ENCODE measurements at regions not wholly inside any gene's neighbourhood (a gene's known extent, or its start where the extent isn't known, plus 50 kb on each side); places are given as distances from the start of the nearest gene placed in this dataset.

- H3K9me2 ChIP-seq (ENCODE audit: insufficient read depth): no peaks in the 10 kb centered on the region
- H3K4me3 ChIP-seq (replicated peaks in 1 of 2; ENCODE audit: low read depth in 1 of 2, low read length in 2 of 2): no peak overlapping the region
- no peak overlapping the region for H2AFZ ChIP-seq (ENCODE audit: low read depth, low read length, poor library complexity, severe bottlenecking)
- H3K9ac ChIP-seq (ENCODE audit: low read length): no peak overlapping the region
- BruUV-seq (replicated peaks): no TSS peak
- H3K4me2 ChIP-seq (ENCODE audit: low read length): no peak overlapping the region
- H3K79me2 ChIP-seq (ENCODE audit: insufficient read depth, low read length): no peaks in the 10 kb centered on the region
- no peaks in the 10 kb centered on the region for H3K27me3 ChIP-seq (ENCODE audit: insufficient read depth, low read length)
- intact Hi-C loops (cut with micrococcal nuclease): no loop called here
- H3K27ac ChIP-seq (ENCODE audit: low read depth, low read length): no peak overlapping the region
- POLR2A ChIA-PET: no interaction called here
- TF ChIP-seq SRF (IDR thresholded peaks at IDR 0.05; ENCODE audit: low read depth) (no peak), POLR2A (IDR thresholded peaks at IDR 0.05; ENCODE audit: borderline replicate concordance, extremely low read depth, insufficient read depth, insufficient read length) (no peak), ZBTB33 (IDR thresholded peaks at IDR 0.05; ENCODE audit: extremely low read depth, insufficient replicate concordance, low read length) (no peak), TCF7L2 (IDR thresholded peaks at IDR 0.05; ENCODE audit: borderline replicate concordance, extremely low read depth, insufficient read depth, insufficient read length) (no peak), FOSL1 (IDR thresholded peaks at IDR 0.05; ENCODE audit: low read depth) (no peak), JUND (IDR thresholded peaks at IDR 0.05) (no peak), SP1 (IDR thresholded peaks at IDR 0.05; ENCODE audit: low read depth) (no peak), YY1 (IDR thresholded peaks at IDR 0.05; ENCODE audit: extremely low read depth, insufficient replicate concordance, low read depth, low read length) (no peak), EGR1 (IDR thresholded peaks at IDR 0.05; ENCODE audit: low read depth) (no peak), ZFX (IDR thresholded peaks at IDR 0.05) (no peak), CTCF (IDR thresholded peaks at IDR 0.05 in 2 of 3, conservative IDR thresholded peaks at IDR 0.05 in 1 of 3; ENCODE audit: borderline replicate concordance in 1 of 3, insufficient read depth in 1 of 3, low read depth in 2 of 3, low read length in 2 of 3) (no peak), MAX (IDR thresholded peaks at IDR 0.05) (no peak), ZNF274 (IDR thresholded peaks at IDR 0.05; ENCODE audit: low read depth, low read length) (no peak), CBX3 (IDR thresholded peaks at IDR 0.05; ENCODE audit: low read depth) (no peak), CEBPB (IDR thresholded peaks at IDR 0.05; ENCODE audit: low read depth) (no peak), EZH2phosphoT487 (IDR thresholded peaks at IDR 0.05; ENCODE audit: borderline replicate concordance) (no peak)
- H3K9me3 ChIP-seq (ENCODE audit: control insufficient read depth in 1 of 2, insufficient read depth in 1 of 2, low read depth in 1 of 2, low read length in 2 of 2): peaks cover 0 to 11% of the 10 kb centered on the region in 2 experiments; a peak in 2 of 4 replicates
- ATAC-seq (no peak), DNase-seq (ENCODE audit: low read depth, low spot score) (no peak)
- no peaks in the 10 kb centered on the region for H3K4me1 ChIP-seq (ENCODE audit: control insufficient read depth in 1 of 2, insufficient read depth in 2 of 2, low read length in 2 of 2)
- no peaks in the 10 kb centered on the region for H4K20me1 ChIP-seq (ENCODE audit: insufficient read depth)
- RAD21 ChIA-PET (ENCODE audit: low non-redundant PET in 1 of 2, low total read pairs in 2 of 2, uncharacterized antibody in 2 of 2, unreplicated experiment in 2 of 2): no interaction called here
- CTCF ChIA-PET: no interaction called here
- H3K36me3 ChIP-seq (ENCODE audit: control insufficient read depth in 1 of 2, insufficient read depth in 2 of 2, low read length in 2 of 2): no peaks in the 10 kb centered on the region
Measured at GRCh38 chr15:93716615-93717231, 514.6 kb upstream of the MCTP2 start.
